ENCODE measurements at regions not wholly inside any gene's neighbourhood (a gene's known extent, or its start where the extent isn't known, plus 50 kb on each side); places are given as distances from the start of the nearest gene placed in this dataset.
A peak's percentile ranks its signal among the peaks of the same experiment; 100 is the strongest.

DNA sequence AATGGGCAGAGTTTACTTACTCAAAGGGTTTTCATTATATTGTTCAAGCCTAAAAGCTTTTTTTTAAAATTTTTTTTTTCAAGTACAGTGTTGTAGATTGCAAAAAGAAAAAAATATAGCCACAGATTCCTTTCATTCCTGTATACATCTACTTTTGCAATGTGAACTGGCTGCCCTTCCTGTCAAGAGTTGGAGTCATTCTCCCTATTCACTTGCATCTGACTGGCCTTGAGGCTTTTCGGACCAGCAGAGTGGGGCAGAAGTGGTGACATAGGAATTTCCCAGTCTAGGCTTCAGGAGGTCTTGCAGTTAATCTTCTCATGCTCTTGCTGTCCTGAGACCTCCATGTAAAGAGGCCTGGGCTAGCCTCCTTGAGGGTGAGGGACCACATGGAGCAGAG, 218.3 kb upstream of the CFAP20DC start:
- H3K27ac Mint-ChIP-seq, result no peak overlapping the region
- peaks cover 1 to 7% of the 10 kb centered on the region in 2 donors for H3K9me3 Mint-ChIP-seq
- no peak for ATAC-seq (replicated peaks)
- peaks cover 2 to 3% of the 10 kb centered on the region in 2 donors for H3K4me1 Mint-ChIP-seq
- no peak overlapping the region for H3K4me3 Mint-ChIP-seq
- no peak for DNase-seq
- H3K27me3 Mint-ChIP-seq, result no peaks in the 10 kb centered on the region
- peaks cover 0 to 5% of the 10 kb centered on the region in 2 donors for H3K36me3 Mint-ChIP-seq

DNA sequence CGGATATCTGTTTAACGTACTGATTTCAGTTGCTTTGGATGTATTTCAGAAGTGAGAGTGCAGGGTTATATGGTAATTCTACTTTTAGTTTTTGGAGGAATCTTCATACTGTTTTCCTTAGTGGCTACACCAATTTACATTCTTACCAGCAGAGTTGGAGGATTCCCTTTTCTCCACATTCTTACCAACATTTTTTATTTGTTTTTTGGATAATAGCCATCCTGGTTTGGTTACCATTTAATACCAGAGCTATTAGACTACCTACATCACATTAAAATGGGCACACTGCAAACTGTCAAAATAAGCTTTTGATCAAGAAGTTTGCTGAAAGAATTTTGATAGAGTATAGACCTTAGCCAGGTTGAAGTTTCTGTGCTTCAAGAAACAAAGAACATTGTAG, 217.2 kb upstream of the CFAP20DC start:
- Mint-ChIP-seq H3K4me1 (peaks cover 6 to 15% of the 10 kb centered on the region in 2 donors), H3K9me3 (peaks cover 1 to 7% of the 10 kb centered on the region in 2 donors), H3K4me3 (no peak overlapping the region), H3K27ac (no peak overlapping the region), H3K27me3 (no peaks in the 10 kb centered on the region), H3K36me3 (peaks cover 0 to 5% of the 10 kb centered on the region in 2 donors)
- ATAC-seq (replicated peaks) (no peak), DNase-seq (no peak)

DNA sequence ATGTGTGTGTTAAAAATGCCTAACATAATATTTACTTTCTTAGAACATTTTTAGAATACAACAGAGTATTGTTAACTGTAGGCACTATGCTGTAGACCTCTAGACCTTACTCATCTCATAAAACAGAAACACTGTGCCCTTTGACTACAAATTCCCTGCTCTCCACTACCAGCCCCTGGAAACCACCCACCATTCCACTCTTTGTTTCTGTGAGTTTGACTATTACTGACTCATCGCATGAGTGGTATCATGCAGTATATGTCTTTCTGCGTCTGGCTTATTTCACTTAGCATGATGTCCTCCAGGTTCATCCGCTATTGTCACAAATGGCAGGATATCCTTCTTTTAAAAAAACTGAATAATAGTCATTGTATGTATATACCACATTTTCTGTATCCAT, 216.7 kb upstream of the CFAP20DC start:
- Mint-ChIP-seq H3K27ac (no peak overlapping the region), H3K4me3 (no peak overlapping the region), H3K9me3 (peaks cover 1 to 7% of the 10 kb centered on the region in 2 donors), H3K4me1 (peaks cover 10 to 18% of the 10 kb centered on the region in 2 donors), H3K27me3 (no peaks in the 10 kb centered on the region), H3K36me3 (peaks cover 0 to 5% of the 10 kb centered on the region in 2 donors)
- ATAC-seq (replicated peaks), result no peak
- no peak for DNase-seq

DNA sequence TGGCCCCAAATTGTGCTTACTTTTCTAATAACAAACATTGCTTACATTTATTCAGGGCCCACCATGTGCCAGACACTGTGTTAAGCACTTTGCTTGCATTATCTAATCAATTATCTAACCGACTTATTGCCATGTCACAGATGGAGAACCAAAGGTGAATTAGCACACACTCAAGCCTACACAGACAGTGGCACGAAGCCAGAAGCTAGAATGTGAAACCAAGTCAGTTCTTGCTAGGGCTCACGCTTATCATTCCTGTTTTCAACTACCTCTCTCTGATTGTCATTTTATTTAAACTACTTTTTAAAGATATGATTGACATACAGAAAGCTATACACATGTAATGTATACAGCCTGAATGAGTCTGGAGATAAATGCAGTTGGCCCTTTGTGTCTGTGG, 215.7 kb upstream of the CFAP20DC start:
- Mint-ChIP-seq H3K36me3 (peaks cover 0 to 5% of the 10 kb centered on the region in 2 donors), H3K9me3 (peaks cover 1 to 7% of the 10 kb centered on the region in 2 donors), H3K4me3 (no peak overlapping the region), H3K27ac (no peak overlapping the region), H3K4me1 (peaks cover 13 to 18% of the 10 kb centered on the region in 2 donors), H3K27me3 (no peaks in the 10 kb centered on the region)
- ATAC-seq (replicated peaks) (no peak), DNase-seq (no peak)

DNA sequence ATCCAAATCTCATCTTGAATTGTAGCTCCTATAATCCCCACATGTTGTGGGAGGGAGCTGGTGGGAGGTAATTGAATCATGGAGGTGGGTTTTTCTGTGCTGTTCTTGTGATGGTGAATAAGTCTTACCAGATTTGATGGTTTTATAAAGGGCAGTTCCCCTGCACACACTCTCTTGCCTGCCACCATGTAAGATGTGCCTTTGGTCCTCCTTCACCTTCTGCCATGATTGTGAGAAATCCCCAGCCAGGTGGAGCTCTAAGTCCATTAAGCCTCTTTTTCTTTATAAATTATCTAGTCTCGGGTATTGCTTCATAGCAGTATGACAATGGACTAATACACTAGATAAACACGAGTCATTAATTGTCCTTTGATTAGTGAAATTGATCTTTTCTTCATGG, 214.5 kb upstream of the CFAP20DC start:
- peaks cover 0 to 5% of the 10 kb centered on the region in 2 donors for H3K36me3 Mint-ChIP-seq
- peaks cover 1 to 7% of the 10 kb centered on the region in 2 donors for H3K9me3 Mint-ChIP-seq
- no peak overlapping the region for H3K4me3 Mint-ChIP-seq
- H3K27ac Mint-ChIP-seq, result no peak overlapping the region
- H3K27me3 Mint-ChIP-seq, result no peaks in the 10 kb centered on the region
- DNase-seq (no peak), ATAC-seq (replicated peaks) (no peak)
- peaks cover 13 to 18% of the 10 kb centered on the region in 2 donors for H3K4me1 Mint-ChIP-seq

DNA sequence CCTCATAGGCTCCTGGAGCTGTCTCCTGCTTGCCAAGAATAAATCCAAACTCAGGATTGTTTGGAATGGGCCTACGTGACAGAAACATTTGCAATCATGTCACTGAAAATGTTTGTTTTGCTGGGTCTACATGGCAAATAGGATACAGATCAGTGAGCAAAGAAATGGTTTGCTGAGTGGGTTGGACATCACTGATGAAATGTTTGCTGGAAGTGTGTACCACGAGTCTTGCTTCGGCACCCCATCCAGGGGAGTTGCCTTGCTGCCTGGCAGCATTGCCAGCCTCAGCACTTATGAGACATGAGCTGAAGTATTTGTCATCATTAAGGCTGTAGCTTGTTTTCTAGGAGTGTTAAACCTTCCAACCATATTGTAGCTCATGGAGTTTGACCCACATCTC, 213.3 kb upstream of the CFAP20DC start:
- Mint-ChIP-seq H3K4me3 (no peak overlapping the region), H3K4me1 (peaks cover 13 to 18% of the 10 kb centered on the region in 2 donors), H3K36me3 (peaks cover 0 to 5% of the 10 kb centered on the region in 2 donors), H3K27ac (no peak overlapping the region), H3K9me3 (peaks cover 1 to 7% of the 10 kb centered on the region in 2 donors), H3K27me3 (no peaks in the 10 kb centered on the region)
- ATAC-seq (replicated peaks) (no peak), DNase-seq (no peak)

DNA sequence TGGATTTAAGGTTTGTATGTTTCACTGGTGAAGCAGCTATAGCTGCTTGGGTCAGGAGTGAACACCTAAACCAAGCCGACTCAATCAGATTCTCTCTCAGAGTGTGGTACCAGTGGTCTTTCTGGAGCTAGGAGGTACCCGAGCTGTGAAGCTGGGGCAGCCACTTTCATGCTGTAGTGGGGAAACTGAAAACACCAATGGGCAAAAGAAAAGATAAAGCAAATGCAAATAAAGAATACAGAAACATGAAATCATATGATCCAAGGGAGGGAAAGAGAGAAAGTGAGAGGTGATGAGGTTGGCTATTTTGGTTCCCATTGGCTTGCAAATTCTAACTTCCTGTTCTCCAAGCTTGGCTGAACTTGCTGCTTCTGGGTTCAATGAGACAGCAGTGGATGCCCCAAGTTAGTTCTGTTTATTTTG, 212.3 kb upstream of the CFAP20DC start:
- peaks cover 0 to 5% of the 10 kb centered on the region in 2 donors for H3K36me3 Mint-ChIP-seq
- H3K4me3 Mint-ChIP-seq, result peak overlapping the region in 1 of 2 donors; percentile 45
- no peak overlapping the region for H3K27ac Mint-ChIP-seq
- DNase-seq (no peak), ATAC-seq (replicated peaks) (peak; percentile 71 to 74)
- peaks cover 13 to 18% of the 10 kb centered on the region in 2 donors for H3K4me1 Mint-ChIP-seq
- H3K27me3 Mint-ChIP-seq, result no peaks in the 10 kb centered on the region
- H3K9me3 Mint-ChIP-seq, result peaks cover 1 to 7% of the 10 kb centered on the region in 2 donors

DNA sequence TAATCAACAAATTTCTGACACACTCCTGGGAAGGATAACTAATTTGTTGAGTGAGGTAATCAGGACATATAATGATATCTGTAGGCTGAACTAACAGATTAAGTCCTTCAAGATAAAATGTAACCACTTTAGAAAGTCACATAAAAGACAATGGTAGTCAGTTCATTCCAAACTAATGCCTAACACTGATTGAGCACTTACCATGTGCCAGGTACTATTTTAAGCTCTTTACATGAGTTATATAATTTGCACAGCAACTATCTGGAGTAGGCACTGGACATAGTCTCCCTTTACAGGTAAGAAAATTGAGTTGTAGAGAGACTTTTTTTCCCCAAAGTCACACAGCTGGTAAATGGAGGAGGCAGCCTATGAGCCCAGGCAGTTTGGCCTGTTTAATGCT, 211.2 kb upstream of the CFAP20DC start:
- H3K4me3 Mint-ChIP-seq, result no peak overlapping the region
- H3K4me1 Mint-ChIP-seq, result peaks cover 11 to 18% of the 10 kb centered on the region in 2 donors
- DNase-seq, result no peak
- H3K9me3 Mint-ChIP-seq, result peaks cover 1 to 7% of the 10 kb centered on the region in 2 donors
- no peak overlapping the region for H3K27ac Mint-ChIP-seq
- H3K27me3 Mint-ChIP-seq, result no peaks in the 10 kb centered on the region
- H3K36me3 Mint-ChIP-seq, result peaks cover 0 to 5% of the 10 kb centered on the region in 2 donors
- no peak for ATAC-seq (replicated peaks)

DNA sequence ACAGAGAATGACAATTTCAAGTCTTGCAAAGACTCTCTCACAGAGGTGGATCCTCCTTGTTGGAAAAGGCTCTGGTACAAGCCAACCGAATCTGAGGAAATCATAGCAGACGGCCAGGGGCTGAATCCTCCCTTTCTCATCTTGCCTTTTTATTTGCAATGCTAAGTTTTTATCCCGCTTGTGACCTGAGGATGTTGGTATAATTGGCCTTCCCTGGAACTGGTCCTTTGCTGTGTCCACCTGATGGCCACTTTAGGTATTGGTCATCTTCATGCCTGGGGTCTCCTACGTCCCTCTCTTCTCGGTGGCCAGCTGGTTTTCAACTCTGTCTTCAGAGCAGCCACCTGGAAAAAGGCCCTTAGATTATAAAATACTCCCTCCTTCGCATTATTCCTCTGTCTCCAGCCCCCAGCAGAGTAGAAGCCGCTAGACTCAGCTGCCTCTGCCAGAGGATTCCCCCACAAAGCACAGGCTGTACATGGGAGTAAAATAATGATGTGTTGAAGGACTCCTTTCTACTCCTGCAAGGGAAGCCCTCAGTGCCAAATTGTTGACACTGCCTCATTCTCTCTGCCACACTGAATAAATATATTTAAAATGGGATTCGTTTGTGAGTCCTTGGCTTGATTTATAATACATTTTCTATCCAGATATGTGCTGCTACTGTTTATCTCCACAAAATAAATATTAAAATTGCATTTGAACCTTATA, 208.9 kb upstream of the CFAP20DC start:
- no peaks in the 10 kb centered on the region for H3K9me3 Mint-ChIP-seq
- H3K36me3 Mint-ChIP-seq, result no peaks in the 10 kb centered on the region

DNA sequence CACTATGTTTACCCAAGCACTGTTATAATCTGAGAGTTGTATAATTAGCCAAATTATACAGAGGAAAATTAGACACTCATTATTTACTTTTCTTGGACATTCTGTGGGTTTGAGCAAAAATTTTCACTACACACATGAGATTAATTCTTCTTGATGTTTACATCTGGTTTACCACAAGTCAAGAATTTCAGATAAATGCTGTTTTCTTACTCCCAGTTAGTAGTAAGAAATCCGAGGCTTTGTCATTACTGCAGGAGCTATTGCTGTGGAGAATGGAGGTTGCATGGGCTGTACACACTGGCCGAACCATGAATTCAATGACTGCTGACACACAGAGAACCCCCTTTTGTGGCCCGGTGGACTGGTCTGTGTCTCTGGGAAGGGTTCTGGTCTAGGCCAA, 207.7 kb upstream of the CFAP20DC start:
- no peak for ATAC-seq (replicated peaks)
- no peaks in the 10 kb centered on the region for H3K9me3 Mint-ChIP-seq
- no peaks in the 10 kb centered on the region for H3K27me3 Mint-ChIP-seq
- peaks cover 8 to 9% of the 10 kb centered on the region in 2 donors for H3K4me1 Mint-ChIP-seq
- H3K4me3 Mint-ChIP-seq, result no peak overlapping the region
- DNase-seq, result no peak
- H3K36me3 Mint-ChIP-seq, result no peaks in the 10 kb centered on the region
- no peak overlapping the region for H3K27ac Mint-ChIP-seq

More for the DNA sequence above, 208.9 kb upstream of the CFAP20DC start:
- Mint-ChIP-seq H3K27me3 (no peaks in the 10 kb centered on the region), H3K27ac (no peak overlapping the region), H3K4me1 (peaks cover 11 to 18% of the 10 kb centered on the region in 2 donors), H3K4me3 (no peak overlapping the region)
- ATAC-seq (replicated peaks) (no peak), DNase-seq (no peak)

DNA sequence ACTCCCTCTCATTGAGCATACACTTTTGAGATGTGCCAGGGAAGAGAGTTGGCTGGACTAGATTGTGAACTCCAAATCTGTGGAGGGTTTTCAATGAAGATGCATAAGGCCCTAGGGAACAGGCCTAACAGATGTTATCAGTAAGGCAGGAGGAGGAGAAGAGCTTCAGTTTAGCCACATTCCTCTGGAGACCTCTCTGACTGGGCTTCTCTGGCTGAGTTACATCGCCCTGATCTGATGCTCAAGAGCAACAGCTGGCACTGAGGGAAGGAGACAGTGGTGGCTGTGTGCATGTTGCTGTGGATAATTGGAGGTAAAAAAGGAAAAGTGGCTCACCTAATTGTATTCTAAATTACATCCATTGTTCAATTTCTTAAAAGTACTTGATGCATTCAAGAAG, 206.4 kb upstream of the CFAP20DC start:
- Mint-ChIP-seq H3K36me3 (no peaks in the 10 kb centered on the region), H3K9me3 (peaks cover 0 to 4% of the 10 kb centered on the region in 2 donors), H3K4me3 (no peak overlapping the region), H3K4me1 (peaks cover 0 to under 1% of the 10 kb centered on the region in 2 donors), H3K27me3 (no peaks in the 10 kb centered on the region), H3K27ac (no peak overlapping the region)
- no peak for ATAC-seq (replicated peaks)
- DNase-seq, result no peak

DNA sequence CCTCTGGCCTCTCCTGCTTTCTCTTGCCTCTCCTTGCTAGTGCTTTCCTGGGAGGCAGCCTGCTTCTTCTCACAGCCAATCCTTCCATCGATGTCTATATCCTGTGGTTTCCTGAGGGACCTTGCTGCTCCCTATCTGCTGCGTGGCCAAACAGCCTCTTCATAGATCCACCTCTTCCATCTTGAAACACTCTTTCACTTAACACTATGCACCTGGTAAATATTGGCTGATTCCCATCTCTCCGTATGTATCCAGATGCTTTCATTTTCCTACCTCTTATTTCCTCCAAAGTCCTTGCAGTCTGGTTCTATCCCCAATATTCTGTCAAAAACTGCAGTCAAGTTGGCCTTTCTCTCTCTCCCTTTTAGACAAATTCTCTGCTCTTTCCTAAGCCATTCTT, 205.2 kb upstream of the CFAP20DC start:
- Mint-ChIP-seq H3K4me3 (no peak overlapping the region), H3K9me3 (peaks cover 0 to 4% of the 10 kb centered on the region in 2 donors), H3K4me1 (no peaks in the 10 kb centered on the region), H3K27ac (no peak overlapping the region), H3K27me3 (no peaks in the 10 kb centered on the region), H3K36me3 (no peaks in the 10 kb centered on the region)
- no peak for DNase-seq
- no peak for ATAC-seq (replicated peaks)

DNA sequence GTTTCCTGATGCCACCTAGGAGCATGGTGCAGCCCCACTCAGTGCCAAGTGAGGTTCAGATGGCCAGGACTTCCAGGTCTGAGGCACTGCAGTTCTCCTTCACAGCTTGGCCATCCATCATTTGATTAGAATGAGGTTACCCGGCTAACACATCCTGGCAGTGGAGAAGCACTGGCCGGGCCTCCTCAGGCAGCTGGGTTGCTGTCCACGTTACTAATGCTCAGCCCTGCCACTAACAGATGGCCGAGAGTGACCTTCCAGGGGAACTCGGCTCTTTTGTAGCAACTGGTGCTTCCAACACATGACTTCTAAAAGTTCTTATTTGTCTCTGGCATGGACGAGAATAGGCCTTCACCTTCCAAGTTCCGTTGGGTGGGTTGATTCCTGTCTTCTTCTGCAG, 204.6 kb upstream of the CFAP20DC start:
- DNase-seq, result no peak
- Mint-ChIP-seq H3K36me3 (no peaks in the 10 kb centered on the region), H3K27ac (no peak overlapping the region), H3K4me1 (no peaks in the 10 kb centered on the region), H3K4me3 (no peak overlapping the region), H3K9me3 (peaks cover under 1 to 9% of the 10 kb centered on the region in 2 donors), H3K27me3 (no peaks in the 10 kb centered on the region)
- ATAC-seq (replicated peaks), result no peak

DNA sequence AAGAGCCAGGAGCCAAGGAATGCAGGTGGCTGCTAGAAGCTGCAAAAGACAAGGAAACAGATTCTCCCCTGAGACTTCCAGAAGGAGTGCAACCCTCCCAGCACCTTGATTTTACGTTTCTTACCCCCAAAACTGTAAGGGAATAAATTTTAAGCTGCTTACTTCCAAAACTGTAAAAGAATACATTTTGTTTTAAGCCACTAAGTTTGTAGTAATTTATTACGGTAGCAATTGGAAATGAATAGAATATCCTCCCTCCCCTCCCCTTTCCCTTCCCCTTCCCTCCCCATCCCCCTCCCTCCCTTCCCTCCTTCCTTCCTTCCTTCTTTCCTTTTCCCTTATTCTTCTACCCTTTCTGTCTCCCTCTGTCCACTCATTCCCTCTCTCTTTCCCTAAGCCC, 203.7 kb upstream of the CFAP20DC start:
- Mint-ChIP-seq H3K36me3 (peaks cover 2 to 3% of the 10 kb centered on the region in 2 donors), H3K27ac (peak overlapping the region; percentile 7), H3K4me3 (no peak overlapping the region), H3K27me3 (no peaks in the 10 kb centered on the region), H3K4me1 (no peaks in the 10 kb centered on the region), H3K9me3 (peaks cover 7 to 15% of the 10 kb centered on the region in 2 donors)
- DNase-seq, result no peak
- no peak for ATAC-seq (replicated peaks)

DNA sequence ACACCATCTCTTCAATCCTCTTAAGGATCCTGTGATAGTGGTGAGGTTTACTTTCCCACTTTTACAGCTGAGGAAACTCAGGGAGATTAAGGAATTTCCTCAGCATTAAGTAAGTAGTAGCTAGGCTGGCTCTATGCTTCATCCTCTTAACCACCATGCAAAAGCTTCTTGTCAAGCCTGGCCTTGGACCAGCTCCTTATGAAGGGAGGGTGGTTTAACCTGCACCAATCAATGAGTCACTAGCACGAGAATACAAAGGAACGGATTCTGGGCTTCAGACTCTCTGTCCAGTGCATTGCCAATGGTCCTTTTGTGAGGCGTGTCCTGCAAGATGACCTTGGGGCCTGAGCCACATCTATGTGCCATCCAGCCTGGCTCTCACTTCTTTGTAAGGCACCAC, 202.0 kb upstream of the CFAP20DC start:
- H3K9me3 Mint-ChIP-seq, result peaks cover 8 to 15% of the 10 kb centered on the region in 2 donors
- H3K27me3 Mint-ChIP-seq, result no peaks in the 10 kb centered on the region
- H3K4me1 Mint-ChIP-seq, result peaks cover 4 to 6% of the 10 kb centered on the region in 2 donors
- ATAC-seq (replicated peaks) (no peak), DNase-seq (no peak)
- peaks cover 2 to 3% of the 10 kb centered on the region in 2 donors for H3K36me3 Mint-ChIP-seq
- H3K27ac Mint-ChIP-seq, result no peak overlapping the region
- no peak overlapping the region for H3K4me3 Mint-ChIP-seq

All from stimulated activated naive B cell treated with anti-CD40 and anti-IgM and Interleukin-4, amounts not matched to agents 10 μg/mL and 1 μg/mL and 100 μg/mL, for 72 hours (primary cell).